Activated naive CD8-positive, alpha-beta T cell (primary cell): ENCODE measurements at regions not wholly inside any gene's neighbourhood (a gene's known extent, or its start where the extent isn't known, plus 50 kb on each side); places are given as distances from the start of the nearest gene placed in this dataset.

ENCODE experiments used
- H3K27ac Mint-ChIP-seq: one replicate; pipeline ENCODE4 v1.8.0; 2021; ENCODE audit warnings: mixed read lengths
- H3K27me3 Mint-ChIP-seq: one replicate; pipeline ENCODE4 v1.8.0; 2021; ENCODE audit warnings: mixed read lengths
- H3K36me3 Mint-ChIP-seq: one replicate; pipeline ENCODE4 v1.8.0; 2021; ENCODE audit warnings: mixed read lengths
- H3K4me1 Mint-ChIP-seq: one replicate; pipeline ENCODE4 v1.8.0; 2021; ENCODE audit warnings: low read depth, mixed read lengths
- H3K4me3 Mint-ChIP-seq: one replicate; pipeline ENCODE4 v1.8.0; 2021; ENCODE audit warnings: mild to moderate bottlenecking, mixed read lengths
- H3K9me3 Mint-ChIP-seq: one replicate; pipeline ENCODE4 v1.8.0; 2021; ENCODE audit warnings: low read depth, mixed read lengths

- Mint-ChIP-seq H3K4me3 (no peak overlapping the region), H3K27me3 (peaks cover 17% of the 10 kb centered on the region), H3K9me3 (no peaks in the 10 kb centered on the region), H3K27ac (no peak overlapping the region), H3K4me1 (no peaks in the 10 kb centered on the region), H3K36me3 (peaks cover 2% of the 10 kb centered on the region)
Observed at GRCh38 chr9:97747201-97747965, 50.2 kb upstream of the XPA start.

- H3K4me3 Mint-ChIP-seq = no peak overlapping the region
- no peaks in the 10 kb centered on the region for H3K4me1 Mint-ChIP-seq
- H3K9me3 Mint-ChIP-seq = no peaks in the 10 kb centered on the region
- no peak overlapping the region for H3K27ac Mint-ChIP-seq
- H3K36me3 Mint-ChIP-seq = no peaks in the 10 kb centered on the region
- peaks cover 17% of the 10 kb centered on the region for H3K27me3 Mint-ChIP-seq
Observed at GRCh38 chr9:97748525-97748924, 51.4 kb upstream of the XPA start.

GRCh38 chr9:97749928-97750327 lies 52.8 kb upstream of the XPA start:
- Mint-ChIP-seq H3K9me3 (no peaks in the 10 kb centered on the region), H3K4me3 (no peak overlapping the region), H3K27me3 (peaks cover 9% of the 10 kb centered on the region), H3K36me3 (no peaks in the 10 kb centered on the region), H3K4me1 (no peaks in the 10 kb centered on the region), H3K27ac (no peak overlapping the region)

GRCh38 chr9:97751531-97751930 lies 54.4 kb upstream of the XPA start:
- Mint-ChIP-seq H3K4me1 (no peaks in the 10 kb centered on the region), H3K27me3 (peaks cover 5% of the 10 kb centered on the region)

GRCh38 chr9:97752274-97752673 lies 55.1 kb upstream of the XPA start:
- Mint-ChIP-seq H3K4me3 (no peak overlapping the region), H3K9me3 (no peaks in the 10 kb centered on the region), H3K27ac (no peak overlapping the region), H3K27me3 (peaks cover 2% of the 10 kb centered on the region), H3K4me1 (no peaks in the 10 kb centered on the region), H3K36me3 (no peaks in the 10 kb centered on the region)

More at GRCh38 chr9:97751531-97751930, 54.4 kb upstream of the XPA start:
- no peaks in the 10 kb centered on the region for H3K9me3 Mint-ChIP-seq
- no peak overlapping the region for H3K4me3 Mint-ChIP-seq
- H3K36me3 Mint-ChIP-seq = no peaks in the 10 kb centered on the region
- no peak overlapping the region for H3K27ac Mint-ChIP-seq

- Mint-ChIP-seq H3K27ac (no peak overlapping the region), H3K4me1 (no peaks in the 10 kb centered on the region), H3K27me3 (no peaks in the 10 kb centered on the region), H3K36me3 (no peaks in the 10 kb centered on the region), H3K4me3 (no peak overlapping the region), H3K9me3 (no peaks in the 10 kb centered on the region)
Observed at GRCh38 chr9:97753364-97753763, 56.2 kb upstream of the XPA start.

GRCh38 chr9:97753975-97754374 lies 56.8 kb upstream of the XPA start:
- H3K36me3 Mint-ChIP-seq = no peaks in the 10 kb centered on the region
- H3K4me1 Mint-ChIP-seq = no peaks in the 10 kb centered on the region
- H3K9me3 Mint-ChIP-seq = no peaks in the 10 kb centered on the region
- H3K27ac Mint-ChIP-seq = no peak overlapping the region
- H3K4me3 Mint-ChIP-seq = no peak overlapping the region
- H3K27me3 Mint-ChIP-seq = no peaks in the 10 kb centered on the region

GRCh38 chr9:97755618-97756267 lies 58.6 kb upstream of the XPA start:
- Mint-ChIP-seq H3K4me3 (no peak overlapping the region), H3K36me3 (no peaks in the 10 kb centered on the region), H3K27me3 (no peaks in the 10 kb centered on the region), H3K9me3 (no peaks in the 10 kb centered on the region), H3K27ac (no peak overlapping the region), H3K4me1 (no peaks in the 10 kb centered on the region)

- H3K27ac Mint-ChIP-seq = no peak overlapping the region
- H3K36me3 Mint-ChIP-seq = no peaks in the 10 kb centered on the region
- H3K4me1 Mint-ChIP-seq = no peaks in the 10 kb centered on the region
- H3K4me3 Mint-ChIP-seq = no peak overlapping the region
- no peaks in the 10 kb centered on the region for H3K9me3 Mint-ChIP-seq
- peaks cover 7% of the 10 kb centered on the region for H3K27me3 Mint-ChIP-seq
Observed at GRCh38 chr9:97756991-97757390, 59.9 kb upstream of the XPA start.

GRCh38 chr9:97758334-97758916 lies 61.3 kb upstream of the XPA start:
- H3K4me1 Mint-ChIP-seq = no peaks in the 10 kb centered on the region
- no peak overlapping the region for H3K4me3 Mint-ChIP-seq
- no peaks in the 10 kb centered on the region for H3K9me3 Mint-ChIP-seq
- peaks cover 13% of the 10 kb centered on the region for H3K27me3 Mint-ChIP-seq
- no peaks in the 10 kb centered on the region for H3K36me3 Mint-ChIP-seq
- no peak overlapping the region for H3K27ac Mint-ChIP-seq

- H3K4me1 Mint-ChIP-seq = no peaks in the 10 kb centered on the region
- no peaks in the 10 kb centered on the region for H3K9me3 Mint-ChIP-seq
- peaks cover 14% of the 10 kb centered on the region for H3K27me3 Mint-ChIP-seq
- H3K27ac Mint-ChIP-seq = no peak overlapping the region
- no peaks in the 10 kb centered on the region for H3K36me3 Mint-ChIP-seq
- H3K4me3 Mint-ChIP-seq = no peak overlapping the region
Observed at GRCh38 chr9:97759581-97760288, 62.6 kb upstream of the XPA start.

- H3K4me1 Mint-ChIP-seq = no peaks in the 10 kb centered on the region
- H3K36me3 Mint-ChIP-seq = no peaks in the 10 kb centered on the region
- H3K27me3 Mint-ChIP-seq = peaks cover 14% of the 10 kb centered on the region
- H3K9me3 Mint-ChIP-seq = no peaks in the 10 kb centered on the region
- H3K27ac Mint-ChIP-seq = no peak overlapping the region
- no peak overlapping the region for H3K4me3 Mint-ChIP-seq
Observed at GRCh38 chr9:97761056-97761598, 64.0 kb upstream of the XPA start.

GRCh38 chr9:97761879-97762278 lies 64.7 kb upstream of the XPA start:
- Mint-ChIP-seq H3K27me3 (peaks cover 14% of the 10 kb centered on the region), H3K27ac (no peak overlapping the region), H3K4me3 (no peak overlapping the region), H3K9me3 (no peaks in the 10 kb centered on the region), H3K36me3 (no peaks in the 10 kb centered on the region), H3K4me1 (no peaks in the 10 kb centered on the region)

GRCh38 chr9:97763874-97764273 lies 66.7 kb upstream of the XPA start:
- Mint-ChIP-seq H3K4me1 (no peaks in the 10 kb centered on the region), H3K27ac (no peak overlapping the region), H3K27me3 (peaks cover 14% of the 10 kb centered on the region), H3K9me3 (no peaks in the 10 kb centered on the region), H3K4me3 (no peak overlapping the region), H3K36me3 (no peaks in the 10 kb centered on the region)

- Mint-ChIP-seq H3K4me3 (no peak overlapping the region), H3K9me3 (no peaks in the 10 kb centered on the region), H3K36me3 (no peaks in the 10 kb centered on the region), H3K27ac (no peak overlapping the region), H3K27me3 (peaks cover 18% of the 10 kb centered on the region), H3K4me1 (no peaks in the 10 kb centered on the region)
Observed at GRCh38 chr9:97766092-97766491, 69.0 kb upstream of the XPA start.
